ENCODE measurements at regions not wholly inside any gene's neighbourhood (a gene's known extent, or its start where the extent isn't known, plus 50 kb on each side); places are given as distances from the start of the nearest gene placed in this dataset.
"Not testable (repeated sequence)": the region's sequence is repeated elsewhere in the genome, so short reads cannot be mapped to it uniquely, and the experiment has no call there.

DNA sequence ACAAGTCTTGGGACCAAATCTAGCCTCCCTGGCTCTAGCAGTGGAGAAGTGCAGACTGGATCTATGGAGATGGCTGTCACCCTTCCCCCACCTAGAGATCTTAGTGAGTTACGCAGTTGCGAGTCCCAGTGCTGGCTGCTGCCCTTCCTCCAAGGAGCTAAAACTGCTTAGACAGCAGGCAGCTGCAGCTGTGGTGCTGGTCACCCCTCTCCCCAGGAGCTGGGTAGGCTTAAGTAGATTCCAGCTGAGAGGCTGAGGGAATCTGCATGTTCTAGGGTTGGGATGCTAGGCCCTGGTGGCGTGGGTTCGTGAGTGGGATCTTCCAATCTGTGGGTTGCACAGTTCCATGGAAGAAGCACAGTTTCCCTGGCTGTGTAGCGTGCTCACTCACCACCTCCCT is 120.2 kb downstream of the SLC35B3 start:
- TF ChIP-seq, protein P1, sequence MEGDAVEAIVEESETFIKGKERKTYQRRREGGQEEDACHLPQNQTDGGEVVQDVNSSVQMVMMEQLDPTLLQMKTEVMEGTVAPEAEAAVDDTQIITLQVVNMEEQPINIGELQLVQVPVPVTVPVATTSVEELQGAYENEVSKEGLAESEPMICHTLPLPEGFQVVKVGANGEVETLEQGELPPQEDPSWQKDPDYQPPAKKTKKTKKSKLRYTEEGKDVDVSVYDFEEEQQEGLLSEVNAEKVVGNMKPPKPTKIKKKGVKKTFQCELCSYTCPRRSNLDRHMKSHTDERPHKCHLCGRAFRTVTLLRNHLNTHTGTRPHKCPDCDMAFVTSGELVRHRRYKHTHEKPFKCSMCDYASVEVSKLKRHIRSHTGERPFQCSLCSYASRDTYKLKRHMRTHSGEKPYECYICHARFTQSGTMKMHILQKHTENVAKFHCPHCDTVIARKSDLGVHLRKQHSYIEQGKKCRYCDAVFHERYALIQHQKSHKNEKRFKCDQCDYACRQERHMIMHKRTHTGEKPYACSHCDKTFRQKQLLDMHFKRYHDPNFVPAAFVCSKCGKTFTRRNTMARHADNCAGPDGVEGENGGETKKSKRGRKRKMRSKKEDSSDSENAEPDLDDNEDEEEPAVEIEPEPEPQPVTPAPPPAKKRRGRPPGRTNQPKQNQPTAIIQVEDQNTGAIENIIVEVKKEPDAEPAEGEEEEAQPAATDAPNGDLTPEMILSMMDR (IDR thresholded peaks at IDR 0.05; ENCODE audit: extremely low read depth, missing control alignments): no peak
- DNase-seq (ENCODE audit: low spot score): no peak

DNA sequence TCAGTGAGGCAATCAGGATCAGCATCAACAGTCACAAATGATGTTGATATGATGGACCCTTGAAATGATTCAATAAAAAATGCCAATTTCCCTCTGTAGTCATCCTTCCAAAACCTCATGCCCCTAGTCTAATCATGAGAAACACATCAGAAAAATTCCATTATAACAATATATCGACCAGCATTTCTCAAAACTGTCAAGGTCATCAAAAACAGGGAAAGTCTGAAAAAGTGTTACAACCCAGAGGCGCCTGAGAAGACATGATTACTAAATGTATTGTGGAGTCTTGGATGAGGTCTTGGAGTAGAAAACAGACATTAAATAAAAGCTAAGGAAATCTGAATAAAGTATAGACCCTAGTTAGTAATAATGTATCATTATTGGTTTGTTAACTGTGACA is 133.8 kb downstream of the SLC35B3 start:
- TF ChIP-seq, protein P1 (IDR thresholded peaks at IDR 0.05; ENCODE audit: extremely low read depth, missing control alignments): no peak
- DNase-seq (ENCODE audit: low spot score): no peak

DNA sequence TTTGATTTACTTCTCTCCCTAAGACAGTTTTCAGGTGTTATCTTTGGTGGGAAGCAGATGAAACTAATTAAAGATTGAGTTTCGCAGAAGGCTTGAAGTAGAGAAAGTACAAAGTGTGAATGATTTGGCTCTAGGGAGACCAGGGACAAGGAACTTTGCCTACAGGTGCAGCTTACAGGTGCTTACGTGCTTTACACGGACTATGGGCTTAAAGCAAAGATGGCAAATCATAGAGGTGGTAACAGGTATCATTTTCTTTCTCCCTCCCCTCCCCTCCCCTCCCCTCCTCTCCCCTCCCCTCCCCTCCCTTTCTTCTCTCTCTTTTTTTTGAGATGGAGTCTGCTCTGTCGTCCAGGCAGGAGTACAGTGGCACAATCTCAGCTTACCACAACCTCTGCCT is 136.3 kb downstream of the SLC35B3 start:
- TF ChIP-seq, protein P1 (IDR thresholded peaks at IDR 0.05; ENCODE audit: extremely low read depth, missing control alignments): no peak
- no peak for DNase-seq (ENCODE audit: low spot score)

DNA sequence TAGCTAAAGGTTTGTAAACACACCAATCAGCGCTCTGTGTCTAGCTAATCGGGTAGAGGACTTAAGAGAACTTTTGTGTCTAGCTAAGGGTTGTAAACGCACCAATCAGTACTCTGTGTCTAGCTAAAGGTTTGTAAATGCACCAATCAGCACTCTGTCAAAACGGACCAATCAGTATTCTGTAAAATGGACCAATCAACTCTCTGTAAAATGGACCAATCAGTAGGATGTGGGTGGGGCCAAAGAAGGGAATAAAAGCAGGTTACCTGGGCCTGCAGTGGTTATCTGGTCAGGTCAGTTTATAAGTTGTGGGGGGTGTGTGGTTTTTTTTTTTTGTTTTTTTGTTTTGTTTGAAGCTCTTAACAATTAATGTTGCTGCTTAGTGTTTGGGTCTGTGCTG is 152.4 kb downstream of the SLC35B3 start:
- DNase-seq (ENCODE audit: low spot score): not testable (repeated sequence)

DNA sequence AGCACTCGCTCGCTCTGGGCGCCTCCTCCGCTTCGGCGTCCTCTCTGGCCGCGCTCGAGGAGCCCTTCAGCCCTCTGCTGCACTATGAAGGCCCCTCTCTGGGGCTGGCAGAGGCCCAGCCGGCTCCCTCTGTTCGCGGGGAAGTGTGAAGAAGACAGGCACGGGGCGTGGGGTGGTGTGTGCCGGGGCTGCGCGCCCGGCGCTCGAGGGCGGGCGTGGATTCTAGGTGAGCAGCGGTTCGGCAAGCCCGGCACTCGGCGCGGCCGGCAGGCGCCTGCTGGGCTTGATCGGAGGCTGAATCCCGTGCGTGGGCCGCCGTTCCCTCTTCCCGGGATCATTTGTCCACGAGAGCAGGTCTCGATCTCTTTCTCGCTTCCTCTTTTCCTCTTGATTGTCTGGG is 153.0 kb downstream of the SLC35B3 start:
- TF ChIP-seq, protein P1 (IDR thresholded peaks at IDR 0.05; ENCODE audit: extremely low read depth, missing control alignments): no peak
- no peak for DNase-seq (ENCODE audit: low spot score)

DNA sequence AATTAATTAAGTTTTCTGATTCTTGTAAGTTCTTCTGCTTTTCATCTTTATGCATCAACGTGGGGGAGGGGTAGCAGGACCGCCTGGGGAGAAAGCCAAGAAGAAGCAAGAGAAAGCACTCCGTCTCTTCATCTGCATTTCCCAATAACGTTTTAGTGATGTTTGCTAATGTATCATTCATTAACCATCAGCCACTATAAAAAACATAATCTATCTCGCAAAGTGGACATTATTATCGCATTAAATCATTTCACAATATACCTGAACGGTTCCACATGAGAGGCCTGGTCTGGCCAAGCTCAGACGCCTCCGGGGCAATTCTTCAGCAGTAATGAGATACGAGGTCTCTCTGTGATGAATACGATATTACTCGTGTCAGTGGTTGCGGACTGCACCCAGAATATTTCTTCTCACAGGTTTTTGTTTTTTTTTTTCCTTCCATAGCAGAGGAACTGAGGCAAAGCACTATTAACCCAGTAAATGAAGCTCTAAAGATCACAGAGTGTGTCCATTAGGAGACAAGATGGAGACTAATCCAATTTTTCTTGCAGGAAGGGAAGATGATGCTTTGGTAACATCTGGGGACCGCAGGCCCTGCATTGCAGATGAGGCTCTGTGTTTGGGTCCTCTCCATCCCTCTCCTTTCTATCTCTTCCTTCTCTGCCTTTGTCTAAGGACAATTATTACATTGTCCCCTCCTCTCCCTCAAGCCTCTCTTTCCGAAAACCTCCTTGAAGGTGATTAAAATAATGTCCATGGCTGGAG is 156.1 kb downstream of the SLC35B3 start:
- DNase-seq (ENCODE audit: low spot score): no peak
- TF ChIP-seq, protein P1 (IDR thresholded peaks at IDR 0.05; ENCODE audit: extremely low read depth, missing control alignments): no peak

DNA sequence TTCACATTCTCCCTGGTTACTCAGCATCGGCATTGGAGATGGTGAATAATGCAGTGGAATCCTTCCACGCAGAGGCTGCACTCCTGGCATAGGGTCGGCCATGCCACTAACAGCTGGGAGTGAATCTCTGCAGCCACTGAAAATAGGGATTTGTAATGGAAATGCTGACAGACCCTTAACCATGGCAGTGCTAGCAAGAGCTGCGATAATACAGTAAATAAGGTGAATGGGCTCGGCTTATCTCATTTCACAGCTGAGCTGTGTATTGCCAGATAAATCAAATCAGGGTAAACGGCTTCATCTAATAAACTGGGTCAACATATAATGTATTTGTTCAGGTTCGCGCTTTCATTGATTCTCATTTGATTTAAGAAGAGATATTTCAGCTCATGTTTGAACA is 156.8 kb downstream of the SLC35B3 start:
- no peak for DNase-seq (ENCODE audit: low spot score)
- TF ChIP-seq, protein P1 (IDR thresholded peaks at IDR 0.05; ENCODE audit: extremely low read depth, missing control alignments): no peak

DNA sequence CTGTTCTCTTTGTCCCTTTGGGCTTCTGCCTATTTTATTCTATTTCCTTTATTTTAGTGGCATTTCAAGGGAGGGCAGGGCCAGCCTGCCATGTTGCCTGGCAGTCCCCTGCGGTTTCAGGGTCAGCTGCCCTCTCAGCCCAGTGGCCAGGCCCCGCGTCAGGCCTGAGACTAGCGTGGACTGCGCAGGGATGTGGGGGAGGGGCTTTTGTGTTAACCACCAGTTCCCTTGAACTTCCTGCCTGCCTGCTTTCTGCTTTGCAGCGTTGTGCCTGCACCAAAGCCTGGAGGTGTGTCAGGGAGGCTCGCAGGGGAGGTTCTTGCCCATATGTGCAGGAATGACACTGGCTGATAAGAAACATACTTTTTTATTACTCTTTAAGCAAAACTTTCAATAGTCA is 157.6 kb downstream of the SLC35B3 start:
- DNase-seq (ENCODE audit: low spot score): no peak
- TF ChIP-seq, protein P1 (IDR thresholded peaks at IDR 0.05; ENCODE audit: extremely low read depth, missing control alignments): no peak

Data from GM20000 (cell line).